HepG2 (cell line): ENCODE measurements at regions not wholly inside any gene's neighbourhood (a gene's known extent, or its start where the extent isn't known, plus 50 kb on each side); places are given as distances from the start of the nearest gene placed in this dataset.

Experiments used
- CTCF ChIP-seq: sonication (generic); formaldehyde crosslinking; IDR thresholded peaks from 2 replicates; pipeline ENCODE4 v1.5.0; 2020; ENCODE audit warnings: mild to moderate bottlenecking, missing genetic modification reagents, moderate library complexity
- EZH2 ChIP-seq: conservative IDR thresholded peaks from 2 replicates; pipeline ENCODE4 v1.6.1; 2012; ENCODE audit warnings: mild to moderate bottlenecking, low read depth, low read length, moderate library complexity
- HDAC2 ChIP-seq: sonication (generic); formaldehyde crosslinking; IDR thresholded peaks from 2 replicates; pipeline ENCODE4 v1.4.0; 2020; ENCODE audit warnings: missing genetic modification reagents
- POLR2AphosphoS2 ChIP-seq: IDR thresholded peaks from 2 replicates; pipeline ENCODE4 v1.6.1; 2011; ENCODE audit warnings: low read depth, low read length, improper control_type of control experiment
- REST ChIP-seq, 2 experiments: IDR thresholded peaks; 2 replicates each; pipeline ENCODE4 v1.6.1; 2011 to 2012; ENCODE audit warnings: low read length in 2 of 2, borderline replicate concordance in 1 of 2, low read depth in 1 of 2, mild to moderate bottlenecking in 1 of 2, moderate library complexity in 1 of 2

- no peak for TF ChIP-seq CTCF (CRISPR knock-in tag)
- no peak for TF ChIP-seq EZH2
- no peak for TF ChIP-seq REST (IDR thresholded peaks at IDR 0.05; ENCODE audit: borderline replicate concordance in 1 of 2, low read depth in 1 of 2, low read length in 2 of 2)
- TF ChIP-seq POLR2AphosphoS2, result no peak
- no peak for TF ChIP-seq HDAC2 (CRISPR knock-in tag)
These were observed 570.3 kb upstream of the CCDC54 start for GRCh38 chr3:106806964-106807363.
